ENCODE measurements at regions not wholly inside any gene's neighbourhood (a gene's known extent, or its start where the extent isn't known, plus 50 kb on each side); places are given as distances from the start of the nearest gene placed in this dataset.
"Not testable (repeated sequence)": the region's sequence is repeated elsewhere in the genome, so short reads cannot be mapped to it uniquely, and the experiment has no call there.

DNA sequence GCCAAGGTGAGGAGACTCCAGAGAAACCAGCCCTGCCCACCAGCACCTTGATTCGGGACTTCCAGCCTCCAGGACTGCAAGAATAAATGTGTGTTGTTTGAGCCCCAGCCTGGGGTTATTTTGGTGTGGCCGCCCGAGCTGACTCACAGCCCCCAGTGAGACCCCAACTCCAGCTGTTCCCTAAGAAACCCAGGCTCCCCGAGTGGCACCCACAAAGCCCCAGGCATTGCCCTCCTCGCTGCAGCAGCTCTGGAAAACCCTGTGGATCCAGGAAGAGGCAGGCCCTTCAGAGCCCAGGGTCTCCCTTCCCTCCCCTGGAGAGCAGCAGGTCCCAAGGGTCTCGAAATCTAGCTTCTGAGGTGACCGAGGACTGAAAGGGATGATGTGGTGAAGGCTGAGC lies 69.2 kb upstream of the PPP1R26 start:
- no peak for DNase-seq (ENCODE audit: low read depth, low spot score)

DNA sequence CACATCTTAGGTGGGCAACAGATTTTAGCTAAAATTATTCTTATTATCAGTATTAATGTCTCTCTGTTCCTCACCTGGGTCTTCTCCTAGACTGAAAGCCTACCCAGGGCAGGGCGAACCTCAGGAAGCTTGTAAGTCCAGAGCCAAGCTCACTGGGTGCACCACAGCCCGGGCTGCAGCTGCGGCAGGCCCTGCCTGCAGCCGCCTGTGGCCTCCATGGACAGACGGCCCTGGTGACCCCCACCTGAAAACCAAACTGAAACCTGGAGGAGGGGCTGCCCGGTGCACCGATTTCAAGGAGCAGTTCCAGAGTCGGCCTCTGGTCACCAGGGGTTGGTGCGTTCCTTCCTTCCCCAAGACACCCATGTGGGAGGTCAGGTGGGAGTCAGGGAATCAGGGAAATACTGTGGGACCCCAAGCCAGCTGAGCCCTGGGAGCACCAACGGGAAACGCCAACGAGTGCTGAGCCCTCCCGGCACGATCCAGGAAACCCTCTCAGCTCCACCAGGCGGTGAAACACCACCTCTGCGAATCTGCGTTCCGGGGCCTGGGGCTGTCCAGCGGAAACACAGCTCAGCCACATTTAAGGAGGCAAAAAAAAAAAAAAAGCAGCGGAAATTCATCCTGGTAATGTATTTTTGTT lies 68.6 kb upstream of the PPP1R26 start:
- H3K27ac ChIP-seq: no peak overlapping the region
- DNase-seq (ENCODE audit: low read depth, low spot score): no peak

More for the DNA sequence above, 69.2 kb upstream of the PPP1R26 start:
- H3K27ac ChIP-seq: no peak overlapping the region

DNA sequence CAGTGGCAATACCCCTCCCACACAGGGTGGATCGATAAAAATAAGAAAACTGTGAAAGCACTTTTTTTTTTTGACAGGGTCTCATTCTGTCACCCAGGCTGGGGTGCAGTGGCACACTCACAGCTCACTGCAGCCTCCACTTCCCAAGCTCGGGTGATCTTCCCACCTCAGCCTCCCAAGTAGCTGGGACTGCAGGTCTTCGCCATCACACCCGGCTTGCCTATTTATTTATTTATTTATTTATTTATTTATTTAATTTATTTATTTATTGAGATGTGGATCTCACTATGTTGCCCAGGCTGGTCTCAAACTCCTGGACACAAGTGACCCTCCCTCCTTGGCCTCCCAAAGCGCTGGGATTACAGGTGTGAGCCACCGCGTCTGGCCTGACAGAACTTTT lies 68.0 kb upstream of the PPP1R26 start:
- not testable (repeated sequence) for DNase-seq (ENCODE audit: low read depth, low spot score); H3K27ac ChIP-seq

DNA sequence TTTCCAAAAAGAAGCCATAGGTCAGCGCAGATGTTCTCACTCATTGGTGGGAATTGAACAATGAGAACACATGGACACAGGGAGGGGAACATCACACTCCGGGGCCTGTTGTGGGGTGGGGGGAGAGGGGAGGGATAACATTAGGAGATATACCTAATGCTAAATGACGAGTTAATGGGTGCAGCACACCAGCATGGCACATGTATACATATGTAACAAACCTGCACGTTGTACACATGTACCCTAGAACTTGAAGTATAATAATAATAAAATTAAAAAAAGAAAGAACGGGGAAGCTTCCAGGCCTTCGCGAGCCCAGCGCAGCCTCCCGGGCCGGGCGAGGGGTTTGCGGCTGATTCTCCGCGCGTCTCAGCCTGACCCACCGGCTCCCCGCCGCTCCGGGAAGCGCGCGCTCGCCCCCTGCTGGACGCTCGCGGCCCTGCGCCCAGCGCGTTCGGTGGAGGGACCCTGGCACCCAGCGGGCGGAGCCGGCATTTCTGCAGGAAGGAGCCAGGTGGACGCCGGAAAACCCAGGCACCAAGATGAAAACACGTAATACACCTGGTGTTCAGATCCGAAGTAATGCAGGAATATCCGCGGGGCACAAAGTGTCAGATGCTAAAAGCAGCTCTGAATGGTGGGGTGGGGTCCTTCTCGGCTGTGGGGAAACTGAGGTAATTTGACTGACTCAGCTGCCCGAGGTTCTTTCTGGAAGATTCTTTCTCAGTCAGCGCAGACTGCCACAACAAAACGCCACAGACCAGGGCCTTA lies 67.1 kb upstream of the PPP1R26 start:
- not testable (repeated sequence) for DNase-seq (ENCODE audit: low read depth, low spot score)

DNA sequence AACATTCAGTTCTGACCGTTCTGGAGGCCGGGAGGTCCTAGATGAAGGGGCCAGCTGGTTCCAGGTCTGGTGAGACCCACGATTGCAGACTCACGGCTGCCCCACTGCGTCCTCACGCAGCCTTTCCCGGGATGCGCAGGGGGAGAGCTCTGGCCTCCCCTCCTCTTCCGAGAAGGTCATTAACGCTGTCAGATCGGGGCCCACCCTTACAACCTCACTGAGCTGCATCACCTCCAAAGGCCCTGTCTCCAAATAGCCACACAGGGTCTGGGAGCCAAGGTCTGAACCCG lies 66.6 kb upstream of the PPP1R26 start:
- DNase-seq (ENCODE audit: low read depth, low spot score): no peak
- no peak overlapping the region for H3K27ac ChIP-seq

More for the DNA sequence above, 67.1 kb upstream of the PPP1R26 start:
- H3K27ac ChIP-seq: not testable (repeated sequence)

DNA sequence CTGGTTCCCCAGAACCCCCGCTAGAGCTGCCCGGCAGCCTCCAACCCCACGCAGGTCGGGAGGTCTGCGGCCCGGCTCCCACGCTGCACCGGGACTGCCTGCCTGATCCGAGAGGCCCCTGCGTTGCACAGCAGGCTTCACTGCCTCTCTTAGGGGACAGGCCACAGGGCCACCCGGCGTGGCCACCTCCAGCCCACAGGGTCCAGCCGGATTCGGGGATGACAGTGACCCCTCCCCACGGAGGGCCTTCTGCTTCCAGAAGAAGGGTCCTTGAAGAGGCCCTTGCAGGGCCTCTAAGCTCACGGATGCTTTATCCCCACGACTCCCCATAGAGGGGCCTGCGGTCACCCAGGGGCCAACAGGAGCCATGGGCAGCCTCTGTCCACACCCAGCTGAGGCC lies 66.1 kb upstream of the PPP1R26 start:
- DNase-seq (ENCODE audit: low read depth, low spot score): no peak
- H3K27ac ChIP-seq: no peak overlapping the region

DNA sequence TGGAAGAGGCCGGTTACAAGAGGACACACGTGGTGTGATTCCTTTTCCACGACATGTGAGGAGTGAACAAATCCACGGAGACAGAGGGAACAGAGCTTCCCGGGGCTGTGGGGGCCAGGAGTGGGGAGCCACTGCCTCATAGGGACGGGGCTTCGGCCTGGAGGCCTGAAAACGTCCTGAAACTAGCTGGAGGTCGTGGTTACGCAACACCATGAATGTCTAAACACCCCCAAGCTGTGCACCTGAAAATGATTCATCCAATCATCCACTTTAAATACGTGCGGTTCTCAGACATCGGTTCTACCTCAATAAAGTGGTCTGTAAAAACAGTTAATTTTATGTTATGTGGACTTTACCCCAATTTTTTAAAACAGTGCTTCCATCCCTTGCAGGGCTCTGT lies 65.3 kb upstream of the PPP1R26 start:
- DNase-seq (ENCODE audit: low read depth, low spot score): no peak
- no peak overlapping the region for H3K27ac ChIP-seq

DNA sequence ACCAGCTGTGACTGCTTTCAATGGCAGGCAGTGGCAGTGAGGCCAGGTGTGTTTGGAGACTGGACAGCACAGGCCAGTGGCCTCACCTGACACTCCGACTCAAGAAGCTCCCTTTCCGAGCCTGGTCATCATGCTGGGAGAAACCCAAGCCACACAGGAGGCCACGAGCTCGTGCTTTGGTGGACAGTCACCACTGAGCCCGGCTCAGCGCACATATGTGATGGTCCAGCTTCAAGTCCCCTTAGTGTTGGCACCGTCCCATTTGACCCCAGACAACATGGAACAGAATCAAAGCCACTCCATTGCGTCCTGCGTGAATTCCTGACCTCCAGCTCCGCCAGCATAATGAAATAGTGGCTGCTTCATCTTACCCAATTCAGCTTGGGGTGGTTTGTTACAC lies 64.0 kb upstream of the PPP1R26 start:
- no peak for DNase-seq (ENCODE audit: low read depth, low spot score)
- no peak overlapping the region for H3K27ac ChIP-seq

DNA sequence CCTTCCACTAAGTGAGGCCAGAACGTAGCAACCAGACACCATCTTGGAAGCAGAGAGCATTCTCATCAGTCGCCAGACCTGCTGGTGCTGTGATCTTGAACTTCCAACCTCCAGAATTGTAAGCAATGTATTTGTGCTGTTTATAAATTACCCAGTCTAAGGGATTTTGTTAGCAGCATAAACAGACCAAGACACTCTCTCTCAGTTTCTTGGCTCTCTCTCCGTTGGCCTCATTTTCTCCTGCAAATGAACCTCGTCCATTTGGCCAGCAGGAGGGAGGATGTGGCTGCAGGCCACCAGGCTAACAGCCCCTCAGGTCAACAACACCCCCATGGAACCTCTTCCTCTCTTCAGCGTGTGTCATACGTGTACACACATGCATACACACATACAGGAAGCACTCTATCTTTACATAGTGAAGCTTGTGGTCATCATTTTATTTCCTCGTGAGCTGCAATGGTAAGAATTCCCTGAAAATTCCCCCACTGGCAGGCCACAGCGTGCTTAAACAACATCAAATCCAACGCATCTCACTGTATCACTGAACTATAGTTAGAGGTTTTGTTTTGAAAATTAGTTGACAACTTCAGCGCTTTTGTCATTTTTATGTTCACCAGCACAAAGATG lies 62.8 kb upstream of the PPP1R26 start:
- no peak for DNase-seq (ENCODE audit: low read depth, low spot score)
- no peak overlapping the region for H3K27ac ChIP-seq

DNA sequence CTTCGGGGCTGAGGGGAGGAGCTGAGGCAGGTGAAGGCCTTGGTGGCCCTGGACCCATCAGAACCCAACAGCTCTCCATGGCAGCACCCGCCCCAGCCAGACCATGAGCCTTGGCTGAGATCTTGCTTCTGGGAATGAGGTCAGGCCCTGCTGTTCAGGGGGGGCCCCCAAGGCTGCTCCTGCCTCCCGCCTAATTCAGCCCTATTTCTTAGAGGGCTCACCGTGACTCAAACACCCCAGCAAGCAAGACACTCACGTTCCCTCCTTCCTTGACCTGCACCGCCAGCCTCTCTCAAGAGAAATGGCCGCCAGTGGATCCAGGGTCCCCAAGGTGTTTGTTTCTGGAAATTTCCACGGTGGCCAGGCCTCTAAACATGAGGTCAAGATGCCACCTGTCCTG lies 61.4 kb upstream of the PPP1R26 start:
- H3K27ac ChIP-seq: no peak overlapping the region
- DNase-seq (ENCODE audit: low read depth, low spot score): no peak

DNA sequence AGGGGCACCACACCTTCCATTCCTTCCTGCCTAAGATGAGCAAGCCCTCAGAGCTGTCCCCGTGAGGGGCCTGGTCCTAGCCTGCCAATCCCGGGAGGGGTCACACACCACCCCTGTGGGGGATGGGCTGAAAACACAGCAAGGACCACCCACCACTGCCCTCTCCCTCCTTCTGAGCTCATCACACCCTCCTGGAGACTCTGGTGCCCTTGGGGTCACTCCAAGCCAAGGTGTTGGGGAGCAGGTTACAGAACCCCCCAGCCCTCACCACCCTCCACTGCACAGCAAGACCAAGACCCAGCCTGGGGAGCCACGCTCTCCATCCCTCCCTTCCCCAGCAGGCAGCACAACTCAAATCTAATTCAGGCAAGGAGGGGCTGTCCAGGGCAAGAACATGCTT lies 60.5 kb upstream of the PPP1R26 start:
- DNase-seq (ENCODE audit: low read depth, low spot score): no peak
- no peak overlapping the region for H3K27ac ChIP-seq

DNA sequence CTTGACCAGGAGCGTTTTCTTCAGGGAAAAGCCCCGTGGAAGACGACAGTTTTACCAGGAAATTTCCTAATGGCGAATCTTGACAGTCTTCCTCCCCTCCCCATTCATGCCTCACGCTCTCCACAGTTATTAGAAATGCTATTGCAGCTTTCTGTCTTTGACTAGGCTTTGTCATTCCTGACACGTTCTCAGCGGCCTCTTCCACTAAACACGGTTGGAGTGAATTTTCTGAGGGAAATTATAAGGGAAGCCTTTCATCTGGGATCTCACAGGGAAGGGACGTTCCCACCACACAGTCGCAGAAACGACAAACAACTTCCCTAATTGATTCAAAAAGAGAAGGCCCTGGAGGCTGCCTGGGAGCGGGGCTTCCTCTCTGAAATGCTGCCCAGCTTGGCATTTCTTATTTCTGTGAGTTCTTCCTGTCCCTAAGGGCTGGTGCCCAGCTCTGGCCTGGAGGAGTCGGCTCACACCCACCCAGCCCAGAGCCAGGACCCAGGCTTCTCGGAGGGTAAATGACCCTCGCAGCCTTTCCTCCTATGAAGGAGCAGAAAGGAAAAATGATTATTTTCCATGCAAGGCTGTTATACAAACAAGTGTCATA lies 57.1 kb upstream of the PPP1R26 start:
- no peak overlapping the region for H3K27ac ChIP-seq
- no peak for DNase-seq (ENCODE audit: low read depth, low spot score)

DNA sequence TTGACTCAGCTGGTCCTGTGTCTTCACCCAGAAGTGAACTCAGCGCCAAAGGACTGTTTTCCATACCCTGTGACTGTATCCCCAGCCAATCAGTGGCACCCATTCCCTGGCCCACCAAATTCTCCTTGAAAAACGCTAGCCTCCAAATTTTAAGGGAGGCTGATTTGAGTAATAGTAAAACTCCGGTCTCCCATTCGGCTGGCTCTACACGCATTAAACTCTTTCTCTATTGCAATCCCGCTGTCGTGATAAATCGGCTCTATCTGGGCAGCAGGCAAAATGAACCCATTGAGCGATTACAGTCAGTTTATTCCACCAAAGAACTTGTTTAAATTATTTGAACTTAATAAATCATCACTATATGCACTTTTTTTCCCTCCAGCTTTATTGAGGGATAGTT lies 55.9 kb upstream of the PPP1R26 start:
- DNase-seq (ENCODE audit: low read depth, low spot score): no peak
- no peak overlapping the region for H3K27ac ChIP-seq

Measured in epithelial cell of prostate (primary cell).